H7 (cell line): ENCODE measurements at regions not wholly inside any gene's neighbourhood (a gene's known extent, or its start where the extent isn't known, plus 50 kb on each side); places are given as distances from the start of the nearest gene placed in this dataset.
"Not testable (repeated sequence)": the region's sequence is repeated elsewhere in the genome, so short reads cannot be mapped to it uniquely, and the experiment has no call there.

Source experiments
- DNase-seq: peaks from one replicate; pipeline ENCODE4 v3.0.0; 2012
- H3K27me3 ChIP-seq: 2 replicates; pipeline ENCODE4 v1.6.0; 2011; ENCODE audit warnings: mild to moderate bottlenecking, low read length; ENCODE audit not compliant: control insufficient read depth, insufficient read depth
- H3K36me3 ChIP-seq: replicated peaks from 2 replicates; pipeline ENCODE4 v1.5.1; 2011; ENCODE audit warnings: low read length; ENCODE audit not compliant: control insufficient read depth, insufficient read depth
- H3K4me3 ChIP-seq: 2 replicates; pipeline ENCODE4 v1.5.1; 2011; ENCODE audit warnings: low read depth, mild to moderate bottlenecking, control low read depth, low read length, moderate library complexity; ENCODE audit not compliant: insufficient read depth

DNA sequence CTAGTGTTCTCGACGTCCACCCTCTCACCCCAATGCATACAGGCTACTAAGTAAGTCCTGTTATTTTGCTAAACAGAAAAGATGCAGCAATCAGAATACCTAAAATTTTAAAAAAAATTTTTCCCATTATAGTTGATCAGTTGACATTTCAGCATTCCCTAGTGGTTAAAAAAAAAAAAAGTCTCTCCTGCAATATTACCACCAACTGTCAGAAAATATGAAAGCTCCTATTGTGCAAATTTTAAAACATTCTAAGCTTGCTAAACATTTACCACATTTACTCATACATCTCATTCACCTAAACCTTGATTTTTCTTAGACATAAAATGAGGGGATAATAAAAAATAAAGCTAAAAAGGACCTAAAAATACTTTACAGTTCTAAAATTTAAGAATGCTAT, 165.6 kb downstream of the AVL9 start:
- Histone ChIP-seq H3K4me3 (no peak overlapping the region), H3K27me3 (no peaks in the 10 kb centered on the region), H3K36me3 (no peaks in the 10 kb centered on the region)
- DNase-seq, result no peak

DNA sequence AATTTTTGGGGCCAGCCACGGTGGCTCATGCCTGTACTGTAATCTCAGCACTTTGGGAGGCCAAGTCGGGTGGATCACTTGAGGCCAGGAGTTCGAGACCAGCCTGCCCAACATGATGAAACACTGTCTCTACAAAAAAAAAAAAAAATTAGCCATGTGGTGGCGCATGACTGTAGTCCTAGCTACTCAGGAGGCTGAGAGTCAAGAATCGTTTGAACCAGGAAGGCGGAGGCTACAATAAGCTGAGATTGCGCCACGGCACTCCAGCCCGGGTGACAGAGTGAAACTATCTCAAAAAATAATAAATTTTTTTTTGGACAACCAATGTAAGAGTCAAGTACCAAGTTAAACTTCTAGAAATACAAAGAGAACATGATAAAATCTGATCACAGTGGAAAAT, 164.6 kb downstream of the AVL9 start:
- Histone ChIP-seq H3K27me3 (no peaks in the 10 kb centered on the region), H3K4me3 (no peak overlapping the region), H3K36me3 (no peaks in the 10 kb centered on the region)
- no peak for DNase-seq

DNA sequence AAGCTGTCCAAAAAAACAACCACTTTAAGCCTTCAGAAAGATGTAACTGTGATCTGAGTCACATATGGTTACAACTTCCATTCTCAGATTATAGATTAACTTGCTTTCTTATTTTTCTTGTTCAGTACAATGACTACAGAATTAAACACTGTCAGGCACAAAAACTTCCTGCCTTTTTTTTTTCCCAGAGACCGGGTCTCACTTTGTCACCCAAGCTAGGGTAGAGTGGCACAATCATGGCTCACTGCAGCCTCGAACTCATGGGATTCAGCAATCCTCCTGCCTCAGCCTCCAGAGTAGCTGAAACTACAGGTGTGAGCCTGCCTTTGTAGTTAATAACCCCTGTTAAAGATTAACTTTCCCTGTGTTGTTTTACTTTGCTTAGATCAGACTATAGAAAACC, 163.2 kb downstream of the AVL9 start:
- no peak overlapping the region for H3K4me3 ChIP-seq
- H3K36me3 ChIP-seq, result no peaks in the 10 kb centered on the region
- DNase-seq, result no peak
- no peaks in the 10 kb centered on the region for H3K27me3 ChIP-seq

DNA sequence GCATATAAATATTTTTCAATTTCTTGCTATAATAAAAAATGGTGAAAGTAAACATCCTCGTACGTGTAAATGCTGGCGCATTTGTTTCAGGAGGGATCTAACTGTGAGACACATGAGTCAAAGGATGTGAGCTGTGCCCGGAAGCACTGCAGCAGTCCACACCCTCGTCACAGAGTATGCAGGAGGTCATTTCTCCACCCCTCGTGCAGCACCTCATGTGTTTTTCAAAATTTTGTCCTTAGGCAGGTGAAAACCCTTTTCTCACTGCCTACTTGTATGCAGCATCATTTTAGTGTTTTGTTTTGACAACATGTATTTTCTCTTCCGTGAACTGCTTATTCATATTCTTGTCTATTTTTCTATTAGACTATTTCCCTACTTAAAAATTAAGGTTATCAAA, 162.7 kb downstream of the AVL9 start:
- H3K4me3 ChIP-seq, result no peak overlapping the region
- H3K27me3 ChIP-seq, result no peaks in the 10 kb centered on the region
- H3K36me3 ChIP-seq, result no peaks in the 10 kb centered on the region
- no peak for DNase-seq

- not testable (repeated sequence) for DNase-seq, H3K36me3 ChIP-seq, H3K27me3 ChIP-seq, H3K4me3 ChIP-seq
Measured at GRCh38 chr7:32654549-32654948, 159.3 kb downstream of the AVL9 start.

GRCh38 chr7:32650356-32650755, 155.1 kb downstream of the AVL9 start:
- not testable (repeated sequence) for H3K4me3 ChIP-seq, H3K36me3 ChIP-seq, H3K27me3 ChIP-seq, DNase-seq

GRCh38 chr7:32648408-32649156, 153.3 kb downstream of the AVL9 start:
- Histone ChIP-seq H3K4me3 (no peak overlapping the region), H3K27me3 (no peaks in the 10 kb centered on the region), H3K36me3 (no peaks in the 10 kb centered on the region)
- no peak for DNase-seq

- H3K4me3 ChIP-seq, DNase-seq, H3K36me3 ChIP-seq, H3K27me3 ChIP-seq: not testable (repeated sequence)
Measured at GRCh38 chr7:32645255-32645654, 150.0 kb downstream of the AVL9 start.

GRCh38 chr7:32643194-32643593, 147.9 kb downstream of the AVL9 start:
- H3K36me3 ChIP-seq, result no peaks in the 10 kb centered on the region
- H3K27me3 ChIP-seq, result no peaks in the 10 kb centered on the region
- no peak overlapping the region for H3K4me3 ChIP-seq

DNA sequence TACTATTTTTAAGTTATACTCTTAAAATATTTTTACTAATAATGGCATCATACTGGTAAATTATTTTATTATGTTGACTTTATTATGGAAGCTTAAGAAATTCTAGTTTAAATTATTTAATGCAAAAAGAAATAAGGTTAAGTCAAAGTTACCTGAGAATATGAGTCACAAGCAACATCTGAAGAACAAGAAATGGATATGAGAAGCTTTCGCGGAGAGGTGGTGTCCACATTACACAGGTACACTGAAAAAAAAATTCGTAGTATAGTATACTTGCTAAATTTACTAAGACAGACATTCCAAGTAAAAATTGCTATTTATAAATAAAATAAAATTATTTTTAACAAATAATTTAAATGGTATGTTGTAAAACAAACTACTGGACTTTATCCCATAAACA, 143.8 kb downstream of the AVL9 start:
- Histone ChIP-seq H3K27me3 (no peaks in the 10 kb centered on the region), H3K36me3 (no peaks in the 10 kb centered on the region), H3K4me3 (no peak overlapping the region)
- no peak for DNase-seq

More at GRCh38 chr7:32643194-32643593, 147.9 kb downstream of the AVL9 start:
- DNase-seq, result no peak

GRCh38 chr7:32638479-32639121, 143.3 kb downstream of the AVL9 start:
- not testable (repeated sequence) for H3K4me3 ChIP-seq, H3K36me3 ChIP-seq, DNase-seq, H3K27me3 ChIP-seq
